ENCODE measurements at regions not wholly inside any gene's neighbourhood (a gene's known extent, or its start where the extent isn't known, plus 50 kb on each side); places are given as distances from the start of the nearest gene placed in this dataset.

- TF ChIP-seq CTCF (IDR thresholded peaks at IDR 0.05) (no peak), POLR2A (IDR thresholded peaks at IDR 0.05) (no peak)
Observed at GRCh38 chr10:78306358-78306757, 272.7 kb downstream of the RPS24 start.

All from thyroid gland (tissue), 4 donors.